Liver (tissue), 3 donors: ENCODE measurements at regions not wholly inside any gene's neighbourhood (a gene's known extent, or its start where the extent isn't known, plus 50 kb on each side); places are given as distances from the start of the nearest gene placed in this dataset.

Experiments used
- JUND ChIP-seq, 2 donors: IDR thresholded peaks; 2 replicates each; pipeline ENCODE4 v1.6.1; 2016; ENCODE audit warnings: antibody characterized with exemption in 2 of 2
- RXRA ChIP-seq, 2 donors: IDR thresholded peaks; 2 replicates each; pipeline ENCODE4 v1.6.1; 2017 to 2018; ENCODE audit warnings: antibody characterized with exemption in 2 of 2, mild to moderate bottlenecking in 1 of 2
- TAF1 ChIP-seq: conservative IDR thresholded peaks from 2 replicates; pipeline ENCODE4 v1.6.1; 2016; ENCODE audit warnings: antibody characterized with exemption, mild to moderate bottlenecking
- TF ChIP-seq, protein P1 (sequence below): IDR thresholded peaks from 2 replicates; pipeline ENCODE4 v1.6.1; 2016; ENCODE audit warnings: antibody characterized with exemption
- TF ChIP-seq, protein P2 (sequence below): fragments of 150-350 bp; IDR thresholded peaks from 2 replicates; pipeline ENCODE4 v1.5.1; 2017; ENCODE audit warnings: improper control_type of control experiment, low read depth, low read length; ENCODE audit not compliant: missing input control
- donor health status: healthy.
- donor health status: healthy.

DNA sequence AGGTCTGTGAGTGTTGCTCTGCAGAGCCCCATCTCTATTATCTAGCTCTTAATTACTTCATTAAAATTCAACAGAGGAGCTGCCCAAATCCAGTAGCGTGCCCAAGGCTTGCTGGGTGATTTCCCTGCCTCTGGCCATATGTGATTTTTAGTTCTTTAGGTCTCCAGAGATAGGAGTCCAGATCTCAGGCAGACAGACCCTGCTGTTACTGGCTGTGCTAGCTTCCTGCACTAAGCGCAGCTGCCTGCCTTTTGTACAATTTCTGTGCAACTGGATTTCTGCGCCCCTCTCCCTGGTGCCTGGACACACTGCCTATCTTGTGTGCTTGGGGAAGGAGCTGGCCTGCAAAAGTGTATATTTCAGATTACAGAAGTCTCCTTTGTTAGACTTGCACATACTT is 136.5 kb downstream of the TDRD15 start:
- TF ChIP-seq, protein P1, sequence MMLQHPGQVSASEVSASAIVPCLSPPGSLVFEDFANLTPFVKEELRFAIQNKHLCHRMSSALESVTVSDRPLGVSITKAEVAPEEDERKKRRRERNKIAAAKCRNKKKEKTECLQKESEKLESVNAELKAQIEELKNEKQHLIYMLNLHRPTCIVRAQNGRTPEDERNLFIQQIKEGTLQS = no peak
- no peak for TF ChIP-seq JUND (IDR thresholded peaks at IDR 0.05)
- no peak for TF ChIP-seq RXRA (IDR thresholded peaks at IDR 0.05)
- TF ChIP-seq, protein P2, sequence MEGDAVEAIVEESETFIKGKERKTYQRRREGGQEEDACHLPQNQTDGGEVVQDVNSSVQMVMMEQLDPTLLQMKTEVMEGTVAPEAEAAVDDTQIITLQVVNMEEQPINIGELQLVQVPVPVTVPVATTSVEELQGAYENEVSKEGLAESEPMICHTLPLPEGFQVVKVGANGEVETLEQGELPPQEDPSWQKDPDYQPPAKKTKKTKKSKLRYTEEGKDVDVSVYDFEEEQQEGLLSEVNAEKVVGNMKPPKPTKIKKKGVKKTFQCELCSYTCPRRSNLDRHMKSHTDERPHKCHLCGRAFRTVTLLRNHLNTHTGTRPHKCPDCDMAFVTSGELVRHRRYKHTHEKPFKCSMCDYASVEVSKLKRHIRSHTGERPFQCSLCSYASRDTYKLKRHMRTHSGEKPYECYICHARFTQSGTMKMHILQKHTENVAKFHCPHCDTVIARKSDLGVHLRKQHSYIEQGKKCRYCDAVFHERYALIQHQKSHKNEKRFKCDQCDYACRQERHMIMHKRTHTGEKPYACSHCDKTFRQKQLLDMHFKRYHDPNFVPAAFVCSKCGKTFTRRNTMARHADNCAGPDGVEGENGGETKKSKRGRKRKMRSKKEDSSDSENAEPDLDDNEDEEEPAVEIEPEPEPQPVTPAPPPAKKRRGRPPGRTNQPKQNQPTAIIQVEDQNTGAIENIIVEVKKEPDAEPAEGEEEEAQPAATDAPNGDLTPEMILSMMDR = no peak
- TF ChIP-seq TAF1 = no peak
